ENCODE measurements at regions not wholly inside any gene's neighbourhood (a gene's known extent, or its start where the extent isn't known, plus 50 kb on each side); places are given as distances from the start of the nearest gene placed in this dataset.

DNA sequence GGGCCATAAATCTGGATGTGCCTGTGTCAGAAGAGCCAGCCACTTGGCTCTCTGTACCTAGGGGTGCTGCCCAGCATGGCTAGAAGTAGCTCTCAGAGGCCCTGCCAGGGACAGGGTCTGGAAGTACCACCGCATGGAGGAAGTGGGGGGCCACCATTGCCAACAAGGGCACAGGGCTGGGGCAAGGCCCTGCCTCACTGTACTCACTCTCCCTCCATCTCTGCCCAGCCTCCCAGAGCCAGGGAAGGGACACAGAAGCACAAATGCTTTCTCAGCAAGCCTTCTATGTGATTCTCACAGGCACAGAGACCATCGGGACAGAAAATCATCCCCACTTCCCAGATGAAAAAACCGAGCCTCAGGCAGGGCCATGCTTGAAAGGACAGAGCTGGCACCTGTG lies 138.1 kb downstream of the C5orf15 start:
- TF ChIP-seq ESRRG (CRISPR knock-in tag; IDR thresholded peaks at IDR 0.05): no peak
- TF ChIP-seq TOX (CRISPR knock-in tag; IDR thresholded peaks at IDR 0.05; ENCODE audit: borderline replicate concordance): no peak
- TF ChIP-seq RARB (CRISPR knock-in tag; IDR thresholded peaks at IDR 0.05): no peak
- TF ChIP-seq PATZ1 (CRISPR knock-in tag; IDR thresholded peaks at IDR 0.05; ENCODE audit: borderline replicate concordance): no peak
- TF ChIP-seq SNAI2 (CRISPR knock-in tag; IDR thresholded peaks at IDR 0.05): no peak
- no peak for TF ChIP-seq CREB5 (CRISPR knock-in tag; IDR thresholded peaks at IDR 0.05; ENCODE audit: low read depth)
- TF ChIP-seq ARNTL (CRISPR knock-in tag; IDR thresholded peaks at IDR 0.05; ENCODE audit: borderline replicate concordance, low read depth): no peak
